ENCODE measurements at regions not wholly inside any gene's neighbourhood (a gene's known extent, or its start where the extent isn't known, plus 50 kb on each side); places are given as distances from the start of the nearest gene placed in this dataset.

- TF ChIP-seq CTCF (IDR thresholded peaks at IDR 0.05; ENCODE audit: low read length) = no peak
- no peak for TF ChIP-seq EZH2 (optimal IDR thresholded peaks at IDR 0.05; ENCODE audit: low read depth, low read length)
- no peak for TF ChIP-seq EZH2phosphoT487 (IDR thresholded peaks at IDR 0.05; ENCODE audit: low read length)
Measured at GRCh38 chr11:27871056-27871455, 170.8 kb upstream of the BDNF start.

Data from MM.1S (cell line).